Fibroblast of the aortic adventitia (primary cell): ENCODE measurements at regions not wholly inside any gene's neighbourhood (a gene's known extent, or its start where the extent isn't known, plus 50 kb on each side); places are given as distances from the start of the nearest gene placed in this dataset.

ENCODE experiments used
- DNase-seq: peaks from one replicate; pipeline ENCODE4 v3.0.0-alpha.2; 2010; ENCODE audit warnings: low read depth
- H3K4me3 ChIP-seq: 2 replicates; pipeline ENCODE4 v1.5.1; 2011; ENCODE audit warnings: low read depth, mild to moderate bottlenecking, control low read depth, low read length, moderate library complexity
- TF ChIP-seq, protein P1 (sequence below): IDR thresholded peaks from 2 replicates; pipeline ENCODE4 v1.5.1; 2011; ENCODE audit warnings: mild to moderate bottlenecking, low read length, control low read depth, inconsistent platforms; ENCODE audit not compliant: insufficient read depth

DNA sequence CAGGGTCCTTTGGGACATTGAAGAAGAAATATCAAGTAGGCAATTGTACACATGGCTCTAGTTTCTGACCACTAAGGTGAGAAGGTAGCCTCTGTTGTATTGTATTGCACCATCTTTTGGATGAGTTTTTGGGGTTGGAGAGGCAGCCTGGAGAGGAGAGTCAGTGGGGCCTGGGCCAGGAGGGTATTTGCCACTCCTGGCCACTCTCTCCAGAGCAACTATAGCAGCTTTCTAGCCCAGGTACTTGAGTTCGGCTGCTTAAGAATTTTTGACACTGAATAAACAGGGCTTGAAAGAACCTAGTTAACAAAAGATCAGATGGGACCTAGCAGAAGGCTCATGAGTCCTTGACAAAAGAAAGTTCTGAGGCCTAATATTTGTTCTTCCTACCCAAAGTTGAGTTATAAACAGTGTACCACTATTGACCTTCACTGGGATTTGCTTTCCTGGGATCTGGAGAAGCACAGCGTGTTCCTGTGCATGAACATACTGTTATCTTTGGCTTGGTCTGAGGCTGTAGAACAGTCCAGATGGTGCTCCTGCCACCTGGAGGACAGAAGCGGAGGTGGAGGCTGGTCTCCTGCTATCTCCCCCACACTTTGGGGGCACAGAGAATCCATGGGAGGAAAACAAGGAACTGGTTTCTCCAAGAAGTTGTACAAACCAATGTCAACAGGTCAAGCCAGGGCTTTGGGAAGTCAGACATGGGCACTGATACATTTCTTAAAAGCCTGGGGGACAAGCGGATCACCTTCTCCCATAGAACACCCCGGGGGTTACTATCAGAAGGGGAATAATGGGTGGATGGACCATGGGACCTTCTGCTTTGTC is 110.4 kb upstream of the LIFR start:
- no peak overlapping the region for H3K4me3 ChIP-seq
- TF ChIP-seq, protein P1, sequence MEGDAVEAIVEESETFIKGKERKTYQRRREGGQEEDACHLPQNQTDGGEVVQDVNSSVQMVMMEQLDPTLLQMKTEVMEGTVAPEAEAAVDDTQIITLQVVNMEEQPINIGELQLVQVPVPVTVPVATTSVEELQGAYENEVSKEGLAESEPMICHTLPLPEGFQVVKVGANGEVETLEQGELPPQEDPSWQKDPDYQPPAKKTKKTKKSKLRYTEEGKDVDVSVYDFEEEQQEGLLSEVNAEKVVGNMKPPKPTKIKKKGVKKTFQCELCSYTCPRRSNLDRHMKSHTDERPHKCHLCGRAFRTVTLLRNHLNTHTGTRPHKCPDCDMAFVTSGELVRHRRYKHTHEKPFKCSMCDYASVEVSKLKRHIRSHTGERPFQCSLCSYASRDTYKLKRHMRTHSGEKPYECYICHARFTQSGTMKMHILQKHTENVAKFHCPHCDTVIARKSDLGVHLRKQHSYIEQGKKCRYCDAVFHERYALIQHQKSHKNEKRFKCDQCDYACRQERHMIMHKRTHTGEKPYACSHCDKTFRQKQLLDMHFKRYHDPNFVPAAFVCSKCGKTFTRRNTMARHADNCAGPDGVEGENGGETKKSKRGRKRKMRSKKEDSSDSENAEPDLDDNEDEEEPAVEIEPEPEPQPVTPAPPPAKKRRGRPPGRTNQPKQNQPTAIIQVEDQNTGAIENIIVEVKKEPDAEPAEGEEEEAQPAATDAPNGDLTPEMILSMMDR = peak; percentile 78
- DNase-seq = peak; percentile 72

DNA sequence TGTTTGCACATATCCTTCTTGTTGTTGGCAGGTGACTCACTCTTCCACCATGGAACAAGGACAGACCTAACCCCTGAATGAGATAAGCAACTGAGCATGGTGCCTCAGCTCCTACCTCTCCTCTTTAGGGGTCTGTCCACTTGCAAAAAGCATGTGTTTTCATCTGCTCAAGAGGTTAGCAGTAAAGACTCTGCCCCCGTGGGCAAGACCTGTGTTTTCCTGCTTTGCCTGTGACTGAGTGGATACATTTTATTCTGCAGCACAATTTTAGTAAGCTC is 111.0 kb upstream of the LIFR start:
- no peak overlapping the region for H3K4me3 ChIP-seq
- TF ChIP-seq, protein P1 = no peak
- no peak for DNase-seq

DNA sequence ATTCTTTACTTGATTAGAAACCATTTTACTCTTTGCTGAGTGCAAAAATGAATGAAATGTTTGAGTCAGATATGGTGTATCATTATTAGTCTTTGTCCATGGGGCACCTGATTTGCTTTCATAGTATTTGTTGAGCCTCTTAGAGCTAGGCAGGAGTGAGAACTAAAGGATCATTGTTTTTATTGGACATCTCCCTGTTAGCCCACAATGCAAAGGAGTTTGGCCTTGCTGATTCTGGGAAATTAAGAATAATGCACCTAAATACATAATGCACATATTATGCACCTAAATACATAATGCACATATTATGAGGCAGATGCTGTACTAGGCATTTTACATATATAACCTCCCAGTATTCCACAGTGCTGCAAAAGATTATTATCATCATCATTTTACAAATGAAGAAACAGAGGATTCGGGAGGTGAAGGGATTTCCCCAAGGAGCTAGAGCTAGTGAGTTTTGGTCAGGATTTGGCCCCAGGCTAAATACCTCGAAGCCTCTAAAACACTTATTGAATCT is 113.0 kb upstream of the LIFR start:
- TF ChIP-seq, protein P1 = no peak
- DNase-seq = no peak

DNA sequence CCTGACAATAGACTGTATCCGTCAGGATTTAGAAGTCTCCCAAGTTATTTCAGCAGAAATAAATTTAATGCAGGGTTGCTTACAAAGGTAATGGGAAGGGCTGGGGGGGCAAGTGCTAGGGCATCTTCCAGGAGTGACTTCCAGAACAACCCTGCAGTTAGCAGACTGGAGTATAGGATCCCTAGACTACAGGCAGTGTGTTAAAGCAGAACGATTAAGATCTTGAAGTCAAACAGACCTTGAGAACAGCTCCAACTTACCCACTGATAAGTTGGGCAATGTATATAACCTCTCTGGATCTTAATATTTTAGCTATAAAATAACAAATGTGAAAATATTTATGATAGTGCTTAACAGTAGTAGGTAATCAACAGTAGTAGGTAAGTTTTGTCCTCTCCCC is 113.6 kb upstream of the LIFR start:
- DNase-seq = no peak
- TF ChIP-seq, protein P1 = no peak
- H3K4me3 ChIP-seq = no peak overlapping the region

More for the DNA sequence above, 113.0 kb upstream of the LIFR start:
- no peak overlapping the region for H3K4me3 ChIP-seq

DNA sequence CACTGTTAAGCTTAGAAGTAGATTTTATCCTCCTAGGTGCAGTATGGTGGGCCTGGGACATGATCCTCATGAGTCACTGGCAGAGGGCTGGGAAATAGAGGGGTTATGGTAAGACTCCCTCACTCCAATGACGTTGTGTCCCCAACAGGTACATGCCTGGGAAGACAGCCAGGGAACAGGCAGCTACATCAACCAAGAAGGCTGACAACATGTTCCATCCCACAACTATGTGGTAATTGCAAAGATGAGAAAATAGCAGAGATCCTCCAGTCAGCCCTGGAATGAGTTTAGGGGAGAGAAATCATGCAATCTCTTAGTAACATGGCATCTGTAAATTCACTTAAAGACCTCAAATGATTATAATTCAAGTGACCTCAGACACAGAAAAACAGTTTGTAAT is 114.4 kb upstream of the LIFR start:
- TF ChIP-seq, protein P1 = no peak
- H3K4me3 ChIP-seq = no peak overlapping the region
- peak; percentile 38 for DNase-seq

DNA sequence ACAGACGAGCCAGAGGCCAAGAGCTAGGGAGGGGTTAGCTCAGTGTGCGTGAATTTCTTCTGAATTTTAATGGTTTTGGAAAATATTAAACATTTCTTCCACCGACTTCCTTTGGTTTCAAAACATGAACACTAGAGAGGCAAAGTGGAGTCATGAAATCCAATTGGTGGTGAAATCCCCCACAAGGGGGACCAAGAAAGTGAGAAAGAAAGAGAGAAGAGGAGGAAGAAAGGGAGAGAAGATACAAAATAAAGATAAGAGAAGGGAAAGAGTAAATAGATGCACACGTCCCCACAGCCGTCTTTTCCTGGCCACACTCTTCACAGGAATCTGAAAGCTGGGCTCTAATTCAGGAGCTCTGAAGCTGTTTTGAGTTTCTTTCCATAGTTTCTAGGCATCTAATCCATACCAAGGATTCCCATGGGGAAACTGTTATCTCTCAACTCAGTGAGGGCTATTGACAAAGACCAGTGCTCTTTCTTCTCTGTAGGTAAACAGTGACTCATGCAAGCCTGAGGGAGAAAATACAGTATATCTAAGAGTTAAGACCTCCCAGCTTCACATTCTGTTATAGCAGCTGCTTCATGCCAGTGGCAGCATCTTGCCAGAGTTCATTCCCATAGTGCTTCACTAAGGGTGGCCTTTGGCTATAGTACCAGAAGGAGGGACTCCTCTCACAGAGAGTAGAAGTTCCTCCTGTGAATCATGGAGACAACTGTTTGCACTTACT is 115.8 kb upstream of the LIFR start:
- DNase-seq = peak; percentile 99
- no peak overlapping the region for H3K4me3 ChIP-seq
- TF ChIP-seq, protein P1 = no peak
